HUES6 (cell line): ENCODE measurements at regions not wholly inside any gene's neighbourhood (a gene's known extent, or its start where the extent isn't known, plus 50 kb on each side); places are given as distances from the start of the nearest gene placed in this dataset.
A peak's percentile ranks its signal among the peaks of the same experiment; 100 is the strongest.
"Not testable (repeated sequence)": the region's sequence is repeated elsewhere in the genome, so short reads cannot be mapped to it uniquely, and the experiment has no call there.

Source experiments
- H3K27ac ChIP-seq: 2 replicates; pipeline ENCODE4 v1.7.0; 2013; ENCODE audit warnings: low read depth, mild to moderate bottlenecking, low read length, inconsistent platforms
- H3K27me3 ChIP-seq: 2 replicates; pipeline ENCODE4 v1.6.1; 2013; ENCODE audit warnings: low read length; ENCODE audit not compliant: control insufficient read depth, insufficient read depth
- H3K36me3 ChIP-seq: 2 replicates; pipeline ENCODE4 v1.6.1; 2013; ENCODE audit warnings: low read length; ENCODE audit not compliant: control insufficient read depth, insufficient read depth
- H3K4me1 ChIP-seq: 2 replicates; pipeline ENCODE4 v1.6.1; 2013; ENCODE audit warnings: low read length; ENCODE audit not compliant: control insufficient read depth, insufficient read depth
- H3K4me3 ChIP-seq: 2 replicates; pipeline ENCODE4 v1.5.1; 2013; ENCODE audit warnings: low read depth, low read length
- H3K9ac ChIP-seq: one replicate; pipeline ENCODE4 v1.6.1; 2013; ENCODE audit warnings: mild to moderate bottlenecking, low read length
- H3K9me3 ChIP-seq: 2 replicates; pipeline ENCODE4 v1.6.1; 2013; ENCODE audit warnings: low read depth, low read length; ENCODE audit not compliant: control insufficient read depth, insufficient read depth

DNA sequence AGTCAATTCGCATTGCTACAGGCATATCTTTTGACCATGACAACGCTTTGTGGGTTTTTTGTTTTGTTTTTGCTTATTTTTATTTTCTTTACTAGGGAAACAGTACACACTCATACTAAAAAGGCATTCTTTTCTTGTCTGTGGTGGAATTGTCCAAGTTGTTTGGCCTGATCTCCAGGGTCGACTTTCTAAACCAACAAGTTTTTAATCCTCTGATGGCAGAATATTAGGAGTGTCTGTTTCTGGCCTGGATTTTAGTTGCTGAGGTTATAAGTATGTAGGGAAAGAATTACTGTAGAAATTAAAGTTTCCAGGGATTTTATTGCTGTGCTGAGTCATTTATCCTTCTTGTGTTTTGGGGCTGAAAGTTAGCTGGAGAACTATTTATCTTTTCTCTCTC is 218.5 kb downstream of the TAF11L14 start:
- no peak overlapping the region for H3K27ac ChIP-seq
- H3K4me3 ChIP-seq, result no peak overlapping the region
- H3K9me3 ChIP-seq, result no peaks in the 10 kb centered on the region
- no peaks in the 10 kb centered on the region for H3K27me3 ChIP-seq
- H3K36me3 ChIP-seq, result no peaks in the 10 kb centered on the region
- no peak overlapping the region for H3K9ac ChIP-seq
- H3K4me1 ChIP-seq, result no peaks in the 10 kb centered on the region

GRCh38 chr5:17854901-17855300 is 220.6 kb downstream of the TAF11L14 start:
- Histone ChIP-seq H3K27me3 (no peaks in the 10 kb centered on the region), H3K36me3 (no peaks in the 10 kb centered on the region), H3K27ac (no peak overlapping the region), H3K9ac (no peak overlapping the region), H3K4me1 (no peaks in the 10 kb centered on the region), H3K4me3 (no peak overlapping the region), H3K9me3 (no peaks in the 10 kb centered on the region)

GRCh38 chr5:17860660-17861315 is 226.5 kb downstream of the TAF11L14 start:
- H3K4me1 ChIP-seq, result no peaks in the 10 kb centered on the region
- H3K4me3 ChIP-seq, result no peak overlapping the region
- H3K27ac ChIP-seq, result no peak overlapping the region
- no peaks in the 10 kb centered on the region for H3K36me3 ChIP-seq
- H3K9me3 ChIP-seq, result peaks cover 10% of the 10 kb centered on the region
- H3K27me3 ChIP-seq, result no peaks in the 10 kb centered on the region
- no peak overlapping the region for H3K9ac ChIP-seq

DNA sequence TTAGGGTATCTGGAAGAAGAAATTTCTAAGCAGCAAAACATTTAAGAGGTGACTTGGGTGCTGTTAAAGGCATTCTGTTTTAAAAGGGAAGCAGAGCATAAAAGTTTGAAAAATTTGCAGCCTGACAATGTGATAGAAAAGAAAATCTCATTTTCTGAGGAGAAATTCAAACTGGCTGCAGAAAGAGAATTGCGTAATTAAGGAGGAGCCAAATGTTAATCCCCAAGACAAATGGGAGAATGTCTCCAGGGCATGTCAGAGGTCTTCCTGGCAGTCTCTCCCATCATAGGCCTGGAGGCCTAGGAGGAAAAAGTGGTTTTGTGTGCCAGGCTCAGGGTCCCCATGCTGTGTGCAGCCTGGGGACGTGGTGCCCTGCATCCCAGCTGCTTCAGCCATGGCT is 230.6 kb downstream of the TAF11L14 start:
- not testable (repeated sequence) for H3K9ac ChIP-seq, H3K27ac ChIP-seq, H3K36me3 ChIP-seq, H3K27me3 ChIP-seq, H3K4me3 ChIP-seq, H3K4me1 ChIP-seq
- peaks cover 11% of the 10 kb centered on the region for H3K9me3 ChIP-seq

DNA sequence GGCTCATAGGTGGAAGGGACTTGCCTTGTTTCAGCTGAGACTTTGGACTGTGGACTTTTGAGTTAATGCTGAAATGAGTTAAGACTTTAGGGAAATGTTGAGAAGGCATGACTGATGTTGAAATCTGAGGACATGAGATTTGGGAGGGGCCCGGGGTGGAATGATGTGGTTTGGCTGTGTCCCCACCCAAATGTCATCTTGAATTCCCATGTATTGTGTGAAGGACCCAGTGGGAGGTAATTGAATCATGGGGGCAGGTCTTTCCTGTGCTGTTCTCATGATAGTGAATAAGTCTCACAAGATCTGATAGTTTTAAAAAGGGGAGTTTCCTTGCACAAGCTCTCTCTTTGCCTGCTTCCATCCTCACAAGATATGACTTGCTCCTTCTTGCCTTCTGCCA is 231.7 kb downstream of the TAF11L14 start:
- not testable (repeated sequence) for H3K27ac ChIP-seq, H3K9ac ChIP-seq, H3K4me3 ChIP-seq, H3K27me3 ChIP-seq, H3K4me1 ChIP-seq, H3K36me3 ChIP-seq
- H3K9me3 ChIP-seq, result peaks cover 11% of the 10 kb centered on the region

GRCh38 chr5:17872204-17872603 is 237.9 kb downstream of the TAF11L14 start:
- Histone ChIP-seq H3K9me3 (no peaks in the 10 kb centered on the region), H3K27me3 (no peaks in the 10 kb centered on the region), H3K4me1 (no peaks in the 10 kb centered on the region), H3K36me3 (no peaks in the 10 kb centered on the region), H3K4me3 (no peak overlapping the region), H3K9ac (no peak overlapping the region), H3K27ac (no peak overlapping the region)

- H3K4me1 ChIP-seq, result peaks cover 10% of the 10 kb centered on the region; the same call in 1 of the 2 replicates
- no peak overlapping the region for H3K4me3 ChIP-seq
- H3K36me3 ChIP-seq, result no peaks in the 10 kb centered on the region
- H3K9ac ChIP-seq, result no peak overlapping the region
- H3K9me3 ChIP-seq, result no peaks in the 10 kb centered on the region
- H3K27me3 ChIP-seq, result no peaks in the 10 kb centered on the region
- H3K27ac ChIP-seq, result no peak overlapping the region
Observed at GRCh38 chr5:17878541-17878940, 244.3 kb downstream of the TAF11L14 start.

- Histone ChIP-seq H3K4me1 (peaks cover 10% of the 10 kb centered on the region; the same call in 1 of the 2 replicates), H3K27me3 (no peaks in the 10 kb centered on the region), H3K9me3 (no peaks in the 10 kb centered on the region), H3K4me3 (no peak overlapping the region), H3K27ac (no peak overlapping the region), H3K36me3 (no peaks in the 10 kb centered on the region), H3K9ac (no peak overlapping the region)
Observed at GRCh38 chr5:17879276-17879675, 245.0 kb downstream of the TAF11L14 start.

GRCh38 chr5:17880869-17881268 is 246.6 kb downstream of the TAF11L14 start:
- Histone ChIP-seq H3K36me3 (no peaks in the 10 kb centered on the region), H3K27ac (no peak overlapping the region), H3K4me1 (peaks cover 10% of the 10 kb centered on the region; the same call in 1 of the 2 replicates), H3K27me3 (no peaks in the 10 kb centered on the region), H3K9ac (no peak overlapping the region), H3K9me3 (no peaks in the 10 kb centered on the region), H3K4me3 (no peak overlapping the region)

DNA sequence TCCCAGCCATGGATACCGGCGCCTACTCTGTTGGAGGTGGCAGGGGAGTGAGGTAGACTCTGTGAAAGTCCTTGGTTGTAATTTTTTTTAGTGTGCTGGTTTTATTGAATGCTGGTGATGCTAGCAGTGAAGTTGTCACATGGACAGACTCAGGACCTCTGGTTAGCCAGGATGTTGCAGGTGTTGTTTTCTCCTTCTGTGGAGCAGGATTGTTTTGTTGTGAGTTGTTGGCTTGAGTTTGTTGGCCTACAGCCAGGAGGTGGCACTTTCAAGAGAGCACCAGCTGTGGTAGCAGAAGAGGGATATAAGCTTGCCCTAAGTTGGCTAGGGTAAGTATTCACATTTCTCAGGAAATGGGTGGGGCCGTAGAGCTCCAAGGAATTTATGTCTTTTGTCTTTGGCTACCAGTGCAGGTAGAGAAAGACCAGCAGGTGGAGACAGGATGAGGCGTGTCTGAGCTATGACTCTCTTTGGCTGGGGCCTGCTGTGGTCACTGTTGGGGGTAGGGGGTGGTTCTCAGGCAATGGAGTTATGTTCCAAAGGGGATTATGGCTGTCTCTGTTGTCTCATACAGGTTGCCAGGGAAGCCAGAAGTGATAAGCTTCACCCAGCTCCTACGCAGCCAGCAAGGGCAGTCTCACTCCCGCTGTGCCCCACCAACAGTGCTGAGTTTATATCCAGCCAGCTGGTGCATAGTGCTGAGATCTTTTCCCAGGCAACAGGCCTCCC is 248.7 kb downstream of the TAF11L14 start:
- H3K9me3 ChIP-seq, result no peaks in the 10 kb centered on the region
- H3K4me1 ChIP-seq, result peaks cover 10% of the 10 kb centered on the region; the same call in 1 of the 2 replicates
- no peaks in the 10 kb centered on the region for H3K36me3 ChIP-seq
- peak overlapping the region; percentile 19; the same call in 1 of the 2 replicates for H3K27ac ChIP-seq
- no peak overlapping the region for H3K4me3 ChIP-seq
- no peaks in the 10 kb centered on the region for H3K27me3 ChIP-seq
- H3K9ac ChIP-seq, result no peak overlapping the region

DNA sequence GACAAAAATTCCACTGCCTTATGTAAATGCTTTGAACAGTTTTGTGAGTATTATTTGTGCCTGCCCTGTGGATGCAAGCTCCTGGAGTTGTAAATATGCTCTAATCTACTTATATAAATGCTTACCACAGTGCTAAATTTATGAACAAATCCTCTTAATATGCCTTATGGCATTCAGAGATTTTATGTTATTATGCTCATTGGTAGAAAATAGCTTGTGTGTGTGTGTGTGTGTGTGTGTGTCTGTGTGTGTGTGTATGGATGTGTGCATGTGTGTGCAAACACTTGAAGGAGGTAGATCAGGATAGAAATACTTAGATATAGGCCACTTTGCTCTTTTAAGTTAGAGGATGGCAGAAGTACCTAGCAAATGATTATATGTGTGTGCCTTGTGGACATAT is 253.9 kb downstream of the TAF11L14 start:
- no peak overlapping the region for H3K9ac ChIP-seq
- no peaks in the 10 kb centered on the region for H3K9me3 ChIP-seq
- peaks cover 4% of the 10 kb centered on the region; the same call in 1 of the 2 replicates for H3K4me1 ChIP-seq
- H3K36me3 ChIP-seq, result no peaks in the 10 kb centered on the region
- H3K27me3 ChIP-seq, result no peaks in the 10 kb centered on the region
- no peak overlapping the region for H3K27ac ChIP-seq
- no peak overlapping the region for H3K4me3 ChIP-seq
